T-helper 2 cell treated with Interferon-gamma antibody and Interleukin-4, amounts not matched to agents 100 ng/mL and 5 ng/mL, for 36 hours (primary cell): ENCODE measurements at regions not wholly inside any gene's neighbourhood (a gene's known extent, or its start where the extent isn't known, plus 50 kb on each side); places are given as distances from the start of the nearest gene placed in this dataset.

Source experiments
- intact Hi-C: fragments of 100-400 bp; cut with micrococcal nuclease; formaldehyde crosslinking; loops from one replicate; pipeline ENCODE4 v1.15.1; 2023

- intact Hi-C loops, result no loop called here
These were observed 276.5 kb upstream of the SMARCA2 start for GRCh38 chr9:1738511-1739100.

DNA sequence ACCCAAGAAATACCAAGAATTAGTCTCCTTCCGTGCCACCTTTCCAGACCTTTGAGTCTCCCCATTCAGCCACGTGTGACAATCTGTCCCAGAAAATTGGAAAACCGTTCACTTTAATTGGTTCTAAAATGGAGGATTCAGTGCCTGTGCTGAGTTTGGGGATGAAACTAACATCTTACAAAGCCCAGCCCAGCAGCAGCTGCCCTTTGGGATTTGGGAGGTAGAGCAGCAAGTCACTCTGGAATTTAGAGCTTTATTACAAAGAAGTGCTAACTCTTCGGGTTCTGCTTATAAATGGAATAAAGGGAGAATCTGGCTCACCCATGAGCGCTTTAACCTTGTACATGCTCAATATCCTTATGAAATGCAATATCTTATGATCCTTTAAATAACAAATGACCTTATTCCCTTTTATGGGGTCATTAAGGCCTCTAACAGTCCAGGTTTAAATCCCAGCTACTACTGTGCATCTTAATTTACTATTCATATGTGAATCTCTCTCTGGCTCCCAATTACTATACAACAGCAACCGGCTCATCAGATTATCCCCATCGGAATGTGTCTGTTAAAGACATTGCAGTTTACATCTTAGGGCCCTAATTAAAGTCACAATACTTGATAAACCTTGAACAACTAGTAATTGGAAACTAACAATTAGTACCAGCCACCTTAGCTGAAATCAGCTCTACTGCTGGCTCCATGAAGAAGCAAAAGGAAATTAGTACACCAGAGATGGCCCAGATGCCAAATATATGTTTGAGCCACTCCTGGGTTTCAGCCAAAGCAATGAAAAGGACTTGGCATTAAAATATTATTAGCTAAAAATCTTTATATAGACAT lies 271.8 kb upstream of the SMARCA2 start:
- intact Hi-C loops, result no loop called here

DNA sequence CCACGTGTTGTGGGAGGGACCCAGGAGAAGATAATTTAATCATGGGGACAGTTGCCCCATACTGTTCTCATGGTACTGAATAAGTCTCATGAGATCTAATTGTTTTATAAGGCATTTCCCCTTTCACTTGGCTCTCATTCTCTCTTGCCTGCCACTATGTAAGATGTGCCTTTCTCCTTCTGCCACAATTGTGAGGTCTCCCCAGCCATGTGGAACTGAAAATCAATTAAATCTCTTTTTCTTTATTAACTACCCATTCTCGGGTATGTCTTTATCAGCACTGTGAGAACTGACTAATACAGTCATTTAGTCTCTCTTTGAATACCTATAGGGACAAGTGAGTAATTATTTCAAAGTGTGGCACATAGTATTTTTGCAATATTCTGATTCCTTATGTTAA lies 269.2 kb upstream of the SMARCA2 start:
- intact Hi-C loops, result no loop called here

DNA sequence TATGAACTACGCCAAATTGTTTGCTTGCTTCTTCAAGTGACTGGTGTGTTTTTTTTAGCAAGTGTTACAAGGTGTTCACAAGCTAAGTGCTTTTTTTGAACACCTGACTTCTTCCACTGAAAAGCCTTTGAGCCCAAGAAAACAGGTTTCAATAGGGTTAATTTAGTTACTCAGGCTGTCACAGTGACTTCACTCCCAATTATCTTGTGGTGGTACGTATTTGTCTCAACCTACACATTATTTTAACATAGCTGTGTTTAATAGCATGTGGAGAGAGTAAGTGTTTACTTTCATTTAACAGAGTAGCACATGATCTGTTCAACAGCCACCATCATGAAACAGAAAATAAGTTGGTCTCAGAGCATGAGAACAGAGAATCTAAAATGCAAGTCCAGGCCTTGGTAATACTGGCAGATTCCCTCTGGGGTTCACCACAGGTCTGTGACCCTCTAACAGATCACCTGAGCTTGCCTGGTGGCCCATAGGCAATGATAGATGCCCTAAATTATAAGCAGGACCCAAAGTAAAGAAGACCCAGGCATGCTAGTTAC lies 267.7 kb upstream of the SMARCA2 start:
- intact Hi-C loops, result no loop called here

- intact Hi-C loops, result no loop called here
These were observed 266.7 kb upstream of the SMARCA2 start for GRCh38 chr9:1748407-1748806.

GRCh38 chr9:1757186-1757585 lies 258.0 kb upstream of the SMARCA2 start:
- intact Hi-C loops, result no loop called here

DNA sequence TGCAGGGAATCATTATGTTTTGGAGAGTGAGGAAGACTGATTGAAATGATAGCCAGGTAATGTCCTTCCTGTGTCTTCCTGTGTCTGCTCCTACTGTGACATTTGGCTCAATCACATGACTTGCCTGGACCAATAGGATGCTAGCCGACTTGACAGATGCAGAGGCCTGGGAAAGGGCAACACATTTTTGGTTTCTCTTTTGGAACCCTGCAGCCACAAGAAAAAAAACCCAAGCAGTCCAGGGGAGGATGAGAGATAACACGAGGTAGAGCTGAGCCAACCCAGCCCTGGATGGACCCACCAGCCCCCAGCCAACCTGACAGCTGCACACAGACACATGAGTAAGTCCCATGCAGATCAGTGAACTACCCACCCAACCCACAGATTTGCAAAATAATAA lies 256.1 kb upstream of the SMARCA2 start:
- intact Hi-C loops, result no loop called here

DNA sequence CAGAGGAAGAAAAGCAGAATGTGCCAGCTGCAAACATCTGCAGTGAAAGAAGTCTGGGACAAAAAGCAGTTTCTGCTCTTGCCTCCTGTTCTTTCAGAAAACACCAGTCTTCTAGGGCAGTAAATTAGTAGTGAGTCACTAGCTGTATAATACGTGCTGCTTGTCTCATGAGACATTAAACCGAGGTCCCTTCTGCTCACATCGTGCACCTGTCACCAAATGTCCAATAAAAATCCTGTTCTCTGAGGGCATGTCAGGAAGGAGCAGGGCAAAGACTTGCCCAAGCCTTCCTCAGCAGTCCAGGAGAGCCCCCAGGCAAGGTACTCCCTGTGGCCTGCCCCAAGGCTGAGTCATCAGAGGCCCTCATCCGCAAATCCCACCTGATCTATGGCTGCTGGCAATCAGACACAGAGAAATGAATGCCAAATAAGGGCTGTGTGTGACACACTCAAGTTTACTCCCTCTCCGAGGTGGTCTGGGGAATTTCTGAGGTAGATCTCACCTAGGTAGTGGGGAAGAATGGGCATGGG lies 255.3 kb upstream of the SMARCA2 start:
- intact Hi-C loops, result no loop called here

DNA sequence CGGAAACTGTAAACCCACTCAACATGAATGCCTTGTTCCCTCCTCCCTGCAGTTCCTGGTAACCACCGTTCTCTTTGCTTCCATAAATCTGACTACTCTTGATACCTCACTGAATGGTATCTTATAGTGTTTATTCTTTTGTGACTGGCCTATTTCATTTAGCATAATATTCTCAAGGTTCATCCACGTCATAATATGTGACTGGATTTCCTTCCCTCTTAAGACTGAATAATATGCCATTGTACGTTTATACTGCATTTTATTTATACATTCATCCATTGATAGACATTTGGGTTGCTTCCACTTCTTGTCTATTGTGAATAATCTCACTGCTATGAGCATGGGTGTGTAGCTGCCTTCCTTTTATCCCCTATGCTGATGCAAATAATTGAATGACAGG lies 253.3 kb upstream of the SMARCA2 start:
- intact Hi-C loops, result no loop called here

DNA sequence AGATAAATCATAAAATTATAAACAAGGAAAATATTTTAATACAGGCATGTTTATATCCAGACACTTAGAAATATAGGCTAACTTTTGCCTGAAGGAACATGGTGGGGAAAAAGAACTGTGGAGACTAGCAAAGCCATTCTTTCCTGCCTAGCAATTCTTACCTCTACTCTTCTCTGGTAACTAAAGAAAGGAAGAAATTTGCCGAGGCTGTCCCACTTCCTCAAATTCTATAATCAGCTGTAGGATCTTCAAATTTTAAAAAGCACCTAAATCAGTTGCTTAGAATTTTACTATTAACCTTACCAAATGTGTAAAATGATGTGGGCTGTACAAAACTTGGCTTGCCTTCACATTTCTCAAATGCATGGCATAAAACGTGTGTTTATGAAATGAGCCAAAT lies 249.1 kb upstream of the SMARCA2 start:
- intact Hi-C loops, result no loop called here

GRCh38 chr9:1768561-1768960 lies 246.6 kb upstream of the SMARCA2 start:
- intact Hi-C loops, result no loop called here

DNA sequence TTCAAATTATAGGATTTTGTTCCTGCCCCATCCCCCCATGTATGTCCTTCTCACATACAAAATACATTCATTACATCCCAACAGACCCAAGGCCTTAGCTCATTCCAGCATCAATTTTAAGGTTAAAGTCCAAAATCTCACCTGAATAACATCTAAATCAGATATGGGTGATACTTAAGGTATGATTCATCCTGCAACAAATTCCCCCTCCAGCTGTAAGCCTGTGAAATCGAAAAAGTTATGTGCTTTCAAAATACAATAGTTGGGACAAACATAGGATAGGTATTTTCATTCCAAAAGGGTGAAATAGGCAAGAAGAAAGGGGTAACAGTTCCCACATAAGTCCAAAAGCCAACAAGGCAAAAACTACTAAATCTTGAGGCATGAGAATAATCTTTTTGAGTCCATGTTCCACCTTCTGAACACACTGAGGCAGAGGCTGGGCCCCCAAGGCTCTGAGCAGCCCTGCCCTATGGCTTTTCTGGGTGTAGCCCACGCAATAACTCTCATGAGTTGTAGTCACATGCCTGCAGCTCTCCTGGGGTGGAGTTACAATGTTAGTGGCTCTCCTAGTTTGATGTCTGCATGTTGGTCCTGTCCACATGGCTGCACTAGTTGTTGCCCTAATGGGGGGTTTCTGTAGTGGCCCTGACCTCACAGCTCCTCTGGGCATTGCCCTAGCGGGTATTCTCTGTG lies 243.9 kb upstream of the SMARCA2 start:
- intact Hi-C loops, result no loop called here

- intact Hi-C loops, result no loop called here
These were observed 239.9 kb upstream of the SMARCA2 start for GRCh38 chr9:1775230-1775629.

DNA sequence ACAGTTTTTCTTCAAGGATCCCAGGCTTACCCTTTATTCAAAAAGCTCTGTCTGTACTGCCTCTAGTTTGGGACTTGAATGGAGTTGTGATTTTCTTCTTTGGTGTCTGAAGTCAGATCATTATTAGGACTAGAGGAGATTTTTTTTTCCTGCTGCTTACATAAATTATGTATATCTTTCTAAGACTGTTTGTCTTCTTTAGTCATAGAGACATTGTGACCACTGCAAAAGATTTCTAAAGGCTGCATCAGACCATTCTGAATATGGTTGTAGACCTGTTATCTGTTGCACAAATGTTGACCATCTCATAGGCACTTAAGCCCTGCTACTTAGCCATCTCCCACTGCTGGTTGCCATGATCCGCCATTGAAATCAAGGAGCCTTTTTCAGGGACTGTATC lies 238.5 kb upstream of the SMARCA2 start:
- intact Hi-C loops, result no loop called here

DNA sequence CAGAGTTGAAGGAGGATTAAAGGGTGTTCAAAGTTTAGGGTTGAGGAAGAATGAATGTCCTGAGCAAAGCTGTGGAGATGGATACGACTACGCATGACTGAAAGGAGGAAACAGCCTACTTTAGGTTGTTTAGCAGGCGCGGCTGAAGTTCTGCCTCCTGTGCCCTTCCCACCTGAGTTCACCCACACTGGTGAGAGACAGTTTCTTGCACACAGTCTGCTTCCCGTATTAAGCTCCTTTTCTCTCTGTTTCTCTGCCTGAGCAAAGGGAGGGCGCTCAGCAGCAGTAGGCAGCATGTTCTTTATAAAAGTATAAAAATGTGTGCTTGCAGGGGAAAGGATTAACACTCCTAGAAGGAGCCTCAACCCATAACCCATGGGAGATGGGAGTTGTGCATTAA lies 224.0 kb upstream of the SMARCA2 start:
- intact Hi-C loops, result no loop called here

DNA sequence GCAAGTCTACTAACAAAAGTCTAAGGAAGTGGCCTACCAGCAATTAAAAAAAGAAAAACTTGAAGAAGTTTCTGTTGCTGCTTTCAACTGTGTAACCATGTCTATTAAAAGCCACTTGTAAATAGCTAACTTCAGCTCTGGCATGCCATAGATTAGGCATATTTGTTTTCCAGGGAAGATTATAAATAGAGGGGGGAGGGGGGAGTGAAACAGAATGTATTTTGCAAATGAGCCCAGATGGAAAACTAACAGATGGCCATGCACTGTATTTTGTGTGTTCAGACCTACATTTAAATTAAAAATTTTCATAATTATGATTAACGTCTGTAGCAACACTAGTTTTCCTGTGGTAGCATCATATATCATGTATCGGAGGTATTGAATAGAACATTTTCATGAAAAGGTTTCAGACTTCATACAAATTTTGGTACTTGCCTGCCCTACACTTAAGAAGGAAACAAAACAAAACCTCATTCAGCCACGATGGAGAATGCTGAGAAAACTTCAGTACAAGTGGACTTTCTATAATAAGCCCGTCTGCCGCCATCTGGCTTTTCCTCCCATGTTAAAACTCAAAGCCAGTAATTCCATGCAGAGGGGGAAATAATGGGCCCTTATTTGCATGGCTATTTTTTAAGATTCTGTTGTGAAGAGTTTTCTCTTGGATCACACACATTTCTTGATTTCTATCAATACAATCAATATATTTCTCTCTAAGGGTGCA lies 220.4 kb upstream of the SMARCA2 start:
- intact Hi-C loops, result no loop called here

DNA sequence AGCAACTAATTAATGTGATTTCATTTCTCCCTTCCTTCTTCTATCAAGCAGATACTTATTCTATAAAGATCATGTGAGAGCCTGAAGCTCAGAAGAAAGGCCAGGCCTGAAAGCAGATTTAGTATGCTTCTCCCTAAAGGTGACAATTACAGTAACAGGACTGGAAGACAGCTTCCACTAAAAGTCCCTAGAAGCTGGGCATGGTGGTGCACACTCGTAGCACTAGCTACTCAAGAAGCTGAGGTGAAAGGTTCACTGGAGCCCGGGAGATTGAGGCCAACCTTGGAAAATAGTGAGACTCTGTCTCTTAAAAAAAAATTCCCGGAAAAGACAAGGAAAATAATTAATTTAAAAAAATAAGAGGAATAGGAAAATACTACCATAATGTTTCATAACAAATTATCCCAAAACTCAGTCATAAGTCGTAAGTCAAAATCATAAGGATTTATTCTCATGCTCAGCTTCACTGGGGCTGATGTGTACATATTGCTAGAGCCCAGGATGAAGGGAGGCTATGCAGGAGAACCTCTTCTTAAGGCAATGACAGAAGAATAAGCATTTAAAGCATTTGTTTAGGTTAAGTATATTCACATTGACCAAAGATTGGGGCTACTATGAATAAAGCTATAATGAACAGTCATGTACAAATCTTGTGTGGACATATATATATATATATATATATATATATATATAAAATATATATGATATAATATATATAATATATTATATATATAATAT lies 210.8 kb upstream of the SMARCA2 start:
- intact Hi-C loops, result no loop called here

- intact Hi-C loops, result no loop called here
These were observed 185.4 kb upstream of the SMARCA2 start for GRCh38 chr9:1829719-1830118.

GRCh38 chr9:1832960-1833359 lies 182.2 kb upstream of the SMARCA2 start:
- intact Hi-C loops, result no loop called here

GRCh38 chr9:1837453-1838084 lies 177.6 kb upstream of the SMARCA2 start:
- intact Hi-C loops, result no loop called here
